ENCODE measurements at regions not wholly inside any gene's neighbourhood (a gene's known extent, or its start where the extent isn't known, plus 50 kb on each side); places are given as distances from the start of the nearest gene placed in this dataset.

GRCh38 chr10:92758594-92758993 is 68.8 kb downstream of the HHEX start:
- Histone ChIP-seq H2AFZ (ENCODE audit: insufficient read depth, low read depth, low read length, poor library complexity, severe bottlenecking) (no peak overlapping the region), H3K27ac (ENCODE audit: low read depth in 1 of 2, low read length in 2 of 2) (peak overlapping the region in 1 of 2 donors; percentile 82), H3K9me3 (replicated peaks in 1 of 2; ENCODE audit: control insufficient read depth in 1 of 2, insufficient read depth in 1 of 2, low read length in 2 of 2) (no peaks in the 10 kb centered on the region), H3K27me3 (ENCODE audit: control insufficient read depth in 2 of 2, insufficient read depth in 2 of 2, low read length in 2 of 2) (no peaks in the 10 kb centered on the region), H3K79me2 (ENCODE audit: insufficient read depth, low read length) (no peaks in the 10 kb centered on the region), H3K36me3 (replicated peaks in 1 of 2; ENCODE audit: control insufficient read depth in 1 of 2, insufficient read depth in 2 of 2, low read length in 2 of 2) (no peaks in the 10 kb centered on the region), H3K9ac (ENCODE audit: insufficient read depth, low read length, poor library complexity, severe bottlenecking) (no peak overlapping the region), H3K4me1 (ENCODE audit: control insufficient read depth in 1 of 2, insufficient read depth in 2 of 2, low read length in 2 of 2) (peaks cover 85 to 87% of the 10 kb centered on the region in 2 donors), H4K20me1 (ENCODE audit: insufficient read depth, low read length) (no peaks in the 10 kb centered on the region), H3K4me3 (replicated peaks in 1 of 3; ENCODE audit: low read depth in 2 of 3, low read length in 3 of 3) (peak overlapping the region in 1 of 3 experiments; percentile 65), H3K4me2 (replicated peaks; ENCODE audit: extremely low read depth, low read length, poor library complexity, severe bottlenecking) (peak overlapping the region; percentile 70)
- H3K27me3 Mint-ChIP-seq (ENCODE audit: low read depth in 3 of 3), result peaks cover 0 to 3% (median 0%) of the 10 kb centered on the region in 3 donors
- TF ChIP-seq, protein P1, sequence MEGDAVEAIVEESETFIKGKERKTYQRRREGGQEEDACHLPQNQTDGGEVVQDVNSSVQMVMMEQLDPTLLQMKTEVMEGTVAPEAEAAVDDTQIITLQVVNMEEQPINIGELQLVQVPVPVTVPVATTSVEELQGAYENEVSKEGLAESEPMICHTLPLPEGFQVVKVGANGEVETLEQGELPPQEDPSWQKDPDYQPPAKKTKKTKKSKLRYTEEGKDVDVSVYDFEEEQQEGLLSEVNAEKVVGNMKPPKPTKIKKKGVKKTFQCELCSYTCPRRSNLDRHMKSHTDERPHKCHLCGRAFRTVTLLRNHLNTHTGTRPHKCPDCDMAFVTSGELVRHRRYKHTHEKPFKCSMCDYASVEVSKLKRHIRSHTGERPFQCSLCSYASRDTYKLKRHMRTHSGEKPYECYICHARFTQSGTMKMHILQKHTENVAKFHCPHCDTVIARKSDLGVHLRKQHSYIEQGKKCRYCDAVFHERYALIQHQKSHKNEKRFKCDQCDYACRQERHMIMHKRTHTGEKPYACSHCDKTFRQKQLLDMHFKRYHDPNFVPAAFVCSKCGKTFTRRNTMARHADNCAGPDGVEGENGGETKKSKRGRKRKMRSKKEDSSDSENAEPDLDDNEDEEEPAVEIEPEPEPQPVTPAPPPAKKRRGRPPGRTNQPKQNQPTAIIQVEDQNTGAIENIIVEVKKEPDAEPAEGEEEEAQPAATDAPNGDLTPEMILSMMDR (IDR thresholded peaks at IDR 0.05), result no peak
- H3K4me1 Mint-ChIP-seq, result peaks cover 82% of the 10 kb centered on the region
- DNase-seq, result no peak
- peak overlapping the region in 4 of 7 donors; percentile 24 to 98 (median 91) for H3K27ac Mint-ChIP-seq
- intact Hi-C loops (cut with micrococcal nuclease), result loop anchor here (5.0 to 10.0 kb wide), 2 partner anchors 64 to 89 kb away; partner anchors contain the start of gene EXOC6 (in 1 of the 2)
- peaks cover 0 to 4% (median 3%) of the 10 kb centered on the region in 7 donors for H3K9me3 Mint-ChIP-seq
- H3K4me3 Mint-ChIP-seq, result no peak overlapping the region
- H3K36me3 Mint-ChIP-seq, result peaks cover 0 to 4% of the 10 kb centered on the region in 2 donors
- WGBS (ENCODE audit: insufficient coverage), result no CpG with 5 or more reads among the region's 1 CpG

DNA sequence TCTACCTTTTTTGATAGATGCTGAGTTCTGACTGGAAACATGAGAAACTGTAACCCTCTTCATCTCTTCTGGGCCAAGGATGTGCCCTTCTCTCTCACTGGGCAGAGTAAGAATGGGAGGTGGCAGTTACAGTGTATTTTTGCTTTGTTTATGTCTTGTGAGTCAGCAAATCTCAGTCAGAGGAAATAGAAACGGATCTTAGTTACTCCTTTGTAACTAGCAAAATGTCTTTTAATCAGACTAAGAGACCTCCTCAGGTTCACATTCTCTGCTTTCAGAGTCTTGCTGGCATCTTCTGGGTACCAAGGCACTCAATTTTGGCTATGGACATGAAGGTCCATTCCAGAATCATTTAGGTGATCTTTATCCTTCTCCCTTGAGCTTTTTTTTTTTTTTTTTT is 70.9 kb downstream of the HHEX start:
- H2AFZ ChIP-seq (ENCODE audit: insufficient read depth, low read depth, low read length, poor library complexity, severe bottlenecking), result peak overlapping the region; percentile 52
- no peaks in the 10 kb centered on the region for H3K79me2 ChIP-seq (ENCODE audit: insufficient read depth, low read length)
- no peaks in the 10 kb centered on the region for H3K36me3 ChIP-seq (replicated peaks in 1 of 2; ENCODE audit: control insufficient read depth in 1 of 2, insufficient read depth in 2 of 2, low read length in 2 of 2)
- Mint-ChIP-seq H3K4me1 (peaks cover 74% of the 10 kb centered on the region), H3K9me3 (peaks cover 0 to 4% (median 2%) of the 10 kb centered on the region in 7 donors), H3K36me3 (peaks cover 0 to 1% of the 10 kb centered on the region in 2 donors), H3K27ac (peak overlapping the region; percentile 87 to 92 (median 92)), H3K4me3 (peak overlapping the region; percentile 57 to 77), H3K27me3 (ENCODE audit: low read depth in 3 of 3) (no peaks in the 10 kb centered on the region)
- no peaks in the 10 kb centered on the region for H4K20me1 ChIP-seq (ENCODE audit: insufficient read depth, low read length)
- peak overlapping the region; percentile 22 to 82 for H3K27ac ChIP-seq (ENCODE audit: low read depth in 1 of 2, low read length in 2 of 2)
- peak overlapping the region; percentile 39 for H3K9ac ChIP-seq (ENCODE audit: insufficient read depth, low read length, poor library complexity, severe bottlenecking)
- H3K4me2 ChIP-seq (replicated peaks; ENCODE audit: extremely low read depth, low read length, poor library complexity, severe bottlenecking), result peak overlapping the region; percentile 73
- H3K4me1 ChIP-seq (ENCODE audit: control insufficient read depth in 1 of 2, insufficient read depth in 2 of 2, low read length in 2 of 2), result peaks cover 65 to 67% of the 10 kb centered on the region in 2 donors
- no CpG with 5 or more reads among the region's 1 CpG for WGBS (ENCODE audit: insufficient coverage)
- DNase-seq, result peak in 2 of 3 donors; percentile 22 to 43
- H3K27me3 ChIP-seq (ENCODE audit: control insufficient read depth in 2 of 2, insufficient read depth in 2 of 2, low read length in 2 of 2), result no peaks in the 10 kb centered on the region
- H3K9me3 ChIP-seq (replicated peaks in 1 of 2; ENCODE audit: control insufficient read depth in 1 of 2, insufficient read depth in 1 of 2, low read length in 2 of 2), result no peaks in the 10 kb centered on the region
- TF ChIP-seq, protein P1 (IDR thresholded peaks at IDR 0.05), result no peak
- H3K4me3 ChIP-seq (replicated peaks in 1 of 3; ENCODE audit: low read depth in 2 of 3, low read length in 3 of 3), result peak overlapping the region in 2 of 3 experiments; percentile 45 to 65
- intact Hi-C loops (cut with micrococcal nuclease), result no loop called here

All from CD14-positive monocyte (primary cell).